ENCODE measurements at regions not wholly inside any gene's neighbourhood (a gene's known extent, or its start where the extent isn't known, plus 50 kb on each side); places are given as distances from the start of the nearest gene placed in this dataset.
A peak's percentile ranks its signal among the peaks of the same experiment; 100 is the strongest.

GRCh38 chr5:105331558-105331957, 1769.0 kb upstream of the NUDT12 start:
- H3K27ac ChIP-seq: no peak overlapping the region
- no peak overlapping the region for H3K4me3 ChIP-seq
- TF ChIP-seq POLR2A (IDR thresholded peaks at IDR 0.05) (no peak), CTCF (IDR thresholded peaks at IDR 0.05) (no peak), POLR2AphosphoS5 (IDR thresholded peaks at IDR 0.05) (no peak)

GRCh38 chr5:105330185-105330584, 1767.6 kb upstream of the NUDT12 start:
- Histone ChIP-seq H3K27ac (no peak overlapping the region), H3K27me3 (replicated peaks; ENCODE audit: insufficient read depth) (no peaks in the 10 kb centered on the region), H3K4me3 (no peak overlapping the region), H3K4me1 (replicated peaks) (no peaks in the 10 kb centered on the region), H3K36me3 (no peaks in the 10 kb centered on the region), H3K9me3 (no peaks in the 10 kb centered on the region)
- 85% methylated on average over 1 of the region's 1 CpG for WGBS
- intact Hi-C loops (cut with DNase I): no loop called here
- no peak for TF ChIP-seq POLR2A (IDR thresholded peaks at IDR 0.05)
- TF ChIP-seq CTCF (IDR thresholded peaks at IDR 0.05): no peak
- no peak for TF ChIP-seq POLR2AphosphoS5 (IDR thresholded peaks at IDR 0.05)
- DNase-seq (ENCODE audit: low spot score): no peak

More at GRCh38 chr5:105331558-105331957, 1769.0 kb upstream of the NUDT12 start:
- WGBS: 82% methylated on average over 3 of the region's 3 CpGs
- Histone ChIP-seq H3K36me3 (no peaks in the 10 kb centered on the region), H3K9me3 (no peaks in the 10 kb centered on the region), H3K27me3 (replicated peaks; ENCODE audit: insufficient read depth) (no peaks in the 10 kb centered on the region), H3K4me1 (replicated peaks) (no peaks in the 10 kb centered on the region)
- no peak for DNase-seq (ENCODE audit: low spot score)
- intact Hi-C loops (cut with DNase I): no loop called here

- DNase-seq (ENCODE audit: low spot score): no peak
- H3K9me3 ChIP-seq: no peaks in the 10 kb centered on the region
- H3K27me3 ChIP-seq (replicated peaks; ENCODE audit: insufficient read depth): no peaks in the 10 kb centered on the region
- TF ChIP-seq CTCF (IDR thresholded peaks at IDR 0.05) (peak in 1 of 4 experiments; percentile 7), POLR2AphosphoS5 (IDR thresholded peaks at IDR 0.05) (no peak), POLR2A (IDR thresholded peaks at IDR 0.05) (no peak)
- no peaks in the 10 kb centered on the region for H3K4me1 ChIP-seq (replicated peaks)
- H3K36me3 ChIP-seq: no peaks in the 10 kb centered on the region
- H3K4me3 ChIP-seq: no peak overlapping the region
- 95% methylated on average over 1 of the region's 1 CpG for WGBS
- intact Hi-C loops (cut with DNase I): no loop called here
- H3K27ac ChIP-seq: no peak overlapping the region
These were observed 1742.3 kb upstream of the NUDT12 start for GRCh38 chr5:105304859-105305258.

DNA sequence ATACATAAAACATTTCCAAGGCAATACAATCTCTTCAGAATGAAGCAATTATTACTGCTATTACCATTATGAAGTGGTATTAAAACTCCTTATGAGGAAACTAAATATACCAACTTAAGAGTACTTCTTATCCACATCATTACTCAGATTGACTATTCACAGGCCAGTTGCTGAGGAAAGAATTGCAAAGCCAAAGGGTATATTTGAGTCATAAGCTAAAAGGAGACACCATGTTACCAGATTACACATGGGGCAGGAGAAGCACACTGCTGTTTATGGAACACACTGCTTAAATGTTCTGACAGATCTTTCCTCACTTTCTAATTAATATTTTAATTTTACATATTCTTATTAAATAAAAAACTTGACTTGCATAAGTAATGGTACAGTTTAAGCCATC, 1726.4 kb upstream of the NUDT12 start:
- Histone ChIP-seq H3K9me3 (no peaks in the 10 kb centered on the region), H3K4me1 (replicated peaks) (no peaks in the 10 kb centered on the region), H3K27me3 (replicated peaks; ENCODE audit: insufficient read depth) (no peaks in the 10 kb centered on the region), H3K4me3 (no peak overlapping the region), H3K27ac (no peak overlapping the region), H3K36me3 (no peaks in the 10 kb centered on the region)
- intact Hi-C loops (cut with DNase I): no loop called here
- DNase-seq (ENCODE audit: low spot score): no peak
- no peak for TF ChIP-seq POLR2A (IDR thresholded peaks at IDR 0.05)
- TF ChIP-seq CTCF (IDR thresholded peaks at IDR 0.05): no peak
- no peak for TF ChIP-seq POLR2AphosphoS5 (IDR thresholded peaks at IDR 0.05)

GRCh38 chr5:105283134-105283533, 1720.5 kb upstream of the NUDT12 start:
- H3K4me3 ChIP-seq: no peak overlapping the region
- intact Hi-C loops (cut with DNase I): no loop called here
- no peaks in the 10 kb centered on the region for H3K27me3 ChIP-seq (replicated peaks; ENCODE audit: insufficient read depth)
- no peaks in the 10 kb centered on the region for H3K4me1 ChIP-seq (replicated peaks)
- DNase-seq (ENCODE audit: low spot score): no peak
- H3K27ac ChIP-seq: no peak overlapping the region
- no peaks in the 10 kb centered on the region for H3K36me3 ChIP-seq
- no peaks in the 10 kb centered on the region for H3K9me3 ChIP-seq
- no peak for TF ChIP-seq POLR2A (IDR thresholded peaks at IDR 0.05)
- no peak for TF ChIP-seq CTCF (IDR thresholded peaks at IDR 0.05)
- no peak for TF ChIP-seq POLR2AphosphoS5 (IDR thresholded peaks at IDR 0.05)
